Progenitor cell of endocrine pancreas (in vitro differentiated cells): ENCODE measurements at regions not wholly inside any gene's neighbourhood (a gene's known extent, or its start where the extent isn't known, plus 50 kb on each side); places are given as distances from the start of the nearest gene placed in this dataset.

Experiments
- DNase-seq: peaks from one replicate; pipeline ENCODE4 v3.0.0; 2021; ENCODE audit warnings: low spot score; ENCODE audit not compliant: unreplicated experiment
- H3K27ac Mint-ChIP-seq: 2 replicates; pipeline ENCODE4 v1.8.0; 2021; ENCODE audit warnings: mild to moderate bottlenecking, moderate library complexity, mixed read lengths
- H3K27me3 Mint-ChIP-seq: 2 replicates; pipeline ENCODE4 v1.8.0; 2021; ENCODE audit warnings: mixed read lengths
- H3K36me3 Mint-ChIP-seq: 2 replicates; pipeline ENCODE4 v1.8.0; 2022; ENCODE audit warnings: mixed read lengths; ENCODE audit not compliant: insufficient read depth
- H3K4me1 Mint-ChIP-seq: 2 replicates; pipeline ENCODE4 v1.8.0; 2021; ENCODE audit warnings: low read depth, mixed read lengths
- H3K4me3 Mint-ChIP-seq: 2 replicates; pipeline ENCODE4 v1.8.0; 2021; ENCODE audit warnings: low read depth, mild to moderate bottlenecking, moderate library complexity, mixed read lengths
- H3K9me3 Mint-ChIP-seq: 2 replicates; pipeline ENCODE4 v1.8.0; 2021; ENCODE audit warnings: low read depth, mixed read lengths
- TF ChIP-seq, protein P1 (sequence below): fragments of 200-600 bp; sonication (generic); IDR thresholded peaks from one replicate; pipeline ENCODE4 v1.5.0; 2021; ENCODE audit warnings: antibody characterized with exemption, mild to moderate bottlenecking; ENCODE audit not compliant: unreplicated experiment

DNA sequence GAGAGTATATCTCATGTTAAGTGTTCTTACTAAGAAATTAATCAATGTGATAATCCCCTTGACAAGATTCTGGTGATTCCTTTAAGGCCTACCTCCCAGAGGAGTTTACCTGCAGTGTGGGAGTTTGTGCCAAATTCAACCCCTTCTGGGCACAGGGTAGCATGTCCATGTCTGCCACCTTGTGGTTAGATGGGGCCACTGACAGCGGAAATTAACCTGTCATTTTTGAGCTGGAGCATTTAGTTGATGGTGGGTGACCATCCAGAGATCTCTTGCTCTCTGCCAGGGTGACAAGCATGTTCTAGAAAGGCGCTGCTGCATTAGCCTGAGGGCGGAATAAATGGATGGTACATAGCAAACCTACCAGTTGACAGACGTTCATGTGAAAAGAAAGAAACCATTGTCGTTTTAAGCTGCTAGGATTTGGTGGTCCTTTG lies 132.2 kb downstream of the FBXO4 start:
- peak; percentile 12 for DNase-seq
- TF ChIP-seq, protein P1, sequence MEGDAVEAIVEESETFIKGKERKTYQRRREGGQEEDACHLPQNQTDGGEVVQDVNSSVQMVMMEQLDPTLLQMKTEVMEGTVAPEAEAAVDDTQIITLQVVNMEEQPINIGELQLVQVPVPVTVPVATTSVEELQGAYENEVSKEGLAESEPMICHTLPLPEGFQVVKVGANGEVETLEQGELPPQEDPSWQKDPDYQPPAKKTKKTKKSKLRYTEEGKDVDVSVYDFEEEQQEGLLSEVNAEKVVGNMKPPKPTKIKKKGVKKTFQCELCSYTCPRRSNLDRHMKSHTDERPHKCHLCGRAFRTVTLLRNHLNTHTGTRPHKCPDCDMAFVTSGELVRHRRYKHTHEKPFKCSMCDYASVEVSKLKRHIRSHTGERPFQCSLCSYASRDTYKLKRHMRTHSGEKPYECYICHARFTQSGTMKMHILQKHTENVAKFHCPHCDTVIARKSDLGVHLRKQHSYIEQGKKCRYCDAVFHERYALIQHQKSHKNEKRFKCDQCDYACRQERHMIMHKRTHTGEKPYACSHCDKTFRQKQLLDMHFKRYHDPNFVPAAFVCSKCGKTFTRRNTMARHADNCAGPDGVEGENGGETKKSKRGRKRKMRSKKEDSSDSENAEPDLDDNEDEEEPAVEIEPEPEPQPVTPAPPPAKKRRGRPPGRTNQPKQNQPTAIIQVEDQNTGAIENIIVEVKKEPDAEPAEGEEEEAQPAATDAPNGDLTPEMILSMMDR, result peak; percentile 77
- H3K27me3 Mint-ChIP-seq, result no peaks in the 10 kb centered on the region
- peaks cover 3% of the 10 kb centered on the region for H3K4me1 Mint-ChIP-seq
- H3K9me3 Mint-ChIP-seq, result no peaks in the 10 kb centered on the region
- H3K36me3 Mint-ChIP-seq, result no peaks in the 10 kb centered on the region
- H3K4me3 Mint-ChIP-seq, result no peak overlapping the region
- H3K27ac Mint-ChIP-seq, result no peak overlapping the region

DNA sequence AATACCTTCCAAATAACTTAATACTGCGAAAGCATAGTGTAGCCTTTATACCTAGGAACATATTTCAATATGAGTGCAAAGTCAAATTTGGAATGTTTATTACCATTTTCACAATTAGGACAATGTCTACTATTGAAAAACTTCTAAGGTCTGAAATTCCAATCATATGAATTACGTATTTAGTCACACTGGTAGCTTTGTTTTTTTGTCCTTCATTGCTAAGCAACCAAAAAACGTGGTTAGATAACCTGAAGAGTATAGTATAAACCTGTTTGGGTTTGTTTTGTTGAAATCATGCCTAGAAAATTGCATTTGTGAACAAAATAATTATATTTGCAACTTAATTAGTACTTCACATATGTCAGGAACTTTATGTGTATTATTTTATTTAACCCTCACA lies 134.2 kb downstream of the FBXO4 start:
- H3K27ac Mint-ChIP-seq, result no peak overlapping the region
- H3K27me3 Mint-ChIP-seq, result no peaks in the 10 kb centered on the region
- H3K4me1 Mint-ChIP-seq, result peaks cover 3% of the 10 kb centered on the region
- no peaks in the 10 kb centered on the region for H3K9me3 Mint-ChIP-seq
- DNase-seq, result no peak
- no peaks in the 10 kb centered on the region for H3K36me3 Mint-ChIP-seq
- TF ChIP-seq, protein P1, result no peak
- H3K4me3 Mint-ChIP-seq, result no peak overlapping the region

DNA sequence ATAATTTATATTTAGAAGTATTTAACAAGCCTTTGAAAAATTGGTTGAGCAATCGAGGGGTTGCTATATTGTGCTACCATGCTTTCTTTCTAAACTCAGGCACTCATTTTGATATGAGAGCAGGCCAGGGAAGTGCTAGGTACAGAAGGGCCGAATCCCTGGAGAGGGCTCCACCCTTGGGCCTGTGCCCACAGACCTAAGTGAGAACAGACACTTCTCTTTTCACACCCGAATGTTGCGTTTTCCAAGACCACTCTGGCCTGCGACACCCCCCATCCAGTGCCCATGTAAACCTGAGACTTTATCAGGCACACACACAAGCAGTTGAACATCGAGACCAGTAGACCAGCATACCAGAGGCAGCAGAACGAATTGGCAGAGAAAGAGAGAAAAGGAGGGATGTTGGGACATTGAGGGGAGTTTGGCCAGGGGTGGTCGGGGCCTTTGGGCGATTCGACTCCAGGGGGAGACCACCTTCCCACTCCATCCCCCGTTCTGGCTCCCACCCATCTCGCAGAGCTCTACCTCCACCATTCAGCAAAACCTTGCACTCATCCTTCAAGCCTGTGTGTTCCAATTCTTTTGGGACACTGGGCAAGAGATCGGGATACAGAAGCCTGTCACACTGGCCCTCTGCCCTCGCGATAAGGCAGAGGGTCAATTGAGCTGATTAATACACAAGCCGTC lies 134.8 kb downstream of the FBXO4 start:
- no peaks in the 10 kb centered on the region for H3K27me3 Mint-ChIP-seq
- TF ChIP-seq, protein P1, result no peak
- H3K27ac Mint-ChIP-seq, result no peak overlapping the region
- no peak for DNase-seq
- H3K4me3 Mint-ChIP-seq, result no peak overlapping the region
- no peaks in the 10 kb centered on the region for H3K9me3 Mint-ChIP-seq
- no peaks in the 10 kb centered on the region for H3K36me3 Mint-ChIP-seq
- peaks cover 3% of the 10 kb centered on the region for H3K4me1 Mint-ChIP-seq

DNA sequence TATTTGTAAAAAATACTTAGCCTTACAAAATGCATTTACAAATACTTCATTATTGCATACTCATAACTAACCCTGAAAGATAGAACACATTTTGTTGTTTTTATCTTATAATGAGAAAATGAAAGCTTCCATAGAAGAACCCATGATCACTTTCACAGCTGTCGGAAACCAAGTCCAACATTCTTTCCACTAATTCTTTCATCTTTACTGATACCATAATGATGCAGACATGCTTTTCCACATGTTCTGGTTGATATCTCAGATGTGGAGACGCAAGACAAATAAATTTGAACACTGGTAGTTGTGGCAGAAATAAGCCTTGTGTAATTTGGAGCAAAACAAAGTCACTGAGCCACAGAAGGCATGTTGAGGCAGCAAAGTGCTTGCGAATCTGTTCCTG lies 136.0 kb downstream of the FBXO4 start:
- no peak for DNase-seq
- H3K4me1 Mint-ChIP-seq, result peaks cover 3% of the 10 kb centered on the region
- H3K27ac Mint-ChIP-seq, result no peak overlapping the region
- no peak overlapping the region for H3K4me3 Mint-ChIP-seq
- H3K9me3 Mint-ChIP-seq, result no peaks in the 10 kb centered on the region
- TF ChIP-seq, protein P1, result no peak
- no peaks in the 10 kb centered on the region for H3K27me3 Mint-ChIP-seq
- no peaks in the 10 kb centered on the region for H3K36me3 Mint-ChIP-seq

DNA sequence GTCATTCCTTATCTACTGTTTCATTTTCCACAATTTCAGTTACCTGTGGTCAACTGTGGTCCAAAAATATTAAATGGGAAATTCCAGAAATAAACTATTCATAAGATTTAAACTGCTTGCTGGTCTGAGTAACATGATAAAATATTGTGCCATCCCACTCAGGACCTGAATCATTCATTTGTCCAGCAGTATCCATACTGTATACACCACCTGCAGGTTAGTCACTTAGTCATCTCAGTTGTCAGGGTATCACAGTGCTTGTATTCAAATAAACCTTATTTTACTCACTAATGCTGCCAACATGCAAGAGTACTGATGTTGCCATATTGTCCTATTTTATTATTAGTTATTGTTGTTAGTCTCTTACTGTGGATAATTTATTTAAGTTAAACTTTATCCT lies 139.7 kb downstream of the FBXO4 start:
- no peaks in the 10 kb centered on the region for H3K27me3 Mint-ChIP-seq
- H3K36me3 Mint-ChIP-seq, result no peaks in the 10 kb centered on the region
- no peak overlapping the region for H3K27ac Mint-ChIP-seq
- DNase-seq, result no peak
- H3K9me3 Mint-ChIP-seq, result no peaks in the 10 kb centered on the region
- no peak overlapping the region for H3K4me3 Mint-ChIP-seq
- H3K4me1 Mint-ChIP-seq, result no peaks in the 10 kb centered on the region
- TF ChIP-seq, protein P1, result no peak
